ENCODE measurements at regions not wholly inside any gene's neighbourhood (a gene's known extent, or its start where the extent isn't known, plus 50 kb on each side); places are given as distances from the start of the nearest gene placed in this dataset.

DNA sequence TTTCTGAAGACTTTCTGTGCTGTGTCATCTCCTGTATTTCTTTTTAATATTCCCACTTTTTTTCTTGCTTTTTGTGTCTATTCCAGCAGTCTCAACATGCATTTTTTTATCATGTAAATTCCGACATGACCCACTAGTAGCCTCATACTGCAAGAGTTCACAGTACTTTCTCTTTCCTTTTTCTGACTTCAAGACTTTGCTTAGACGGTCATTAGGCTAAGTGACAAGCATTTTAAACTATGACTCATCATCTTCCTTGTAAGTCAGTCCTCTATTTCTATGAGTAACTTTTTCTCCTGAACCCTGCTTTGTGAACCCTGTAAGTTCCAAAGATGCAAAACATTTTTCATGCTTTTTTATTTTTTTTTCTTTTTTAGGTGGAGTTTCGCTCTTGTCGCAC is 381.2 kb downstream of the TXNL1 start:
- peak overlapping the region; percentile 34 to 35 for H3K27ac ChIP-seq (ENCODE audit: low read depth in 1 of 2, low read length in 2 of 2)

GRCh38 chr18:56256659-56257058 is 381.7 kb downstream of the TXNL1 start:
- peaks cover 21% of the 10 kb centered on the region for H3K4me1 Mint-ChIP-seq
- intact Hi-C loops (cut with micrococcal nuclease) = loop anchor here in 1 of 2 donors (5.0 to 10.0 kb wide), 3 partner anchors 201 to 672 kb away; partner anchors contain the start of genes TCF4 and TXNL1
- peak overlapping the region in 1 of 2 donors; percentile 34 for H3K27ac ChIP-seq (ENCODE audit: low read depth in 1 of 2, low read length in 2 of 2)
- no peak overlapping the region for H3K9ac ChIP-seq (ENCODE audit: insufficient read depth, low read length, poor library complexity, severe bottlenecking)
- no peaks in the 10 kb centered on the region for H3K79me2 ChIP-seq (ENCODE audit: insufficient read depth, low read length)
- peak overlapping the region in 1 of 3 experiments; percentile 41 for H3K4me3 ChIP-seq (replicated peaks in 1 of 3; ENCODE audit: low read depth in 2 of 3, low read length in 3 of 3)
- H3K9me3 Mint-ChIP-seq = peaks cover 0 to 6% (median 3%) of the 10 kb centered on the region in 7 donors
- no peak for TF ChIP-seq CTCF (IDR thresholded peaks at IDR 0.05)
- DNase-seq = no peak
- no peaks in the 10 kb centered on the region for H3K9me3 ChIP-seq (replicated peaks in 1 of 2; ENCODE audit: control insufficient read depth in 1 of 2, insufficient read depth in 1 of 2, low read length in 2 of 2)
- no peak overlapping the region for H2AFZ ChIP-seq (ENCODE audit: insufficient read depth, low read depth, low read length, poor library complexity, severe bottlenecking)
- H3K4me1 ChIP-seq (ENCODE audit: control insufficient read depth in 1 of 2, insufficient read depth in 2 of 2, low read length in 2 of 2) = peaks cover 21 to 22% of the 10 kb centered on the region in 2 donors
- no peaks in the 10 kb centered on the region for H3K27me3 ChIP-seq (ENCODE audit: control insufficient read depth in 2 of 2, insufficient read depth in 2 of 2, low read length in 2 of 2)
- no peak overlapping the region for H3K4me3 Mint-ChIP-seq
- H3K36me3 ChIP-seq (replicated peaks in 1 of 2; ENCODE audit: control insufficient read depth in 1 of 2, insufficient read depth in 2 of 2, low read length in 2 of 2) = no peaks in the 10 kb centered on the region
- no peaks in the 10 kb centered on the region for H4K20me1 ChIP-seq (ENCODE audit: insufficient read depth, low read length)
- peak overlapping the region in 5 of 7 donors; percentile 63 to 95 (median 84) for H3K27ac Mint-ChIP-seq
- no peaks in the 10 kb centered on the region for H3K36me3 Mint-ChIP-seq
- WGBS (ENCODE audit: insufficient coverage) = 94% methylated on average over 2 of the region's 6 CpGs
- peak overlapping the region; percentile 43 for H3K4me2 ChIP-seq (replicated peaks; ENCODE audit: extremely low read depth, low read length, poor library complexity, severe bottlenecking)
- peaks cover 0 to 2% (median 0%) of the 10 kb centered on the region in 3 donors for H3K27me3 Mint-ChIP-seq (ENCODE audit: low read depth in 3 of 3)

More for the DNA sequence above, 381.2 kb downstream of the TXNL1 start:
- peak; percentile 65 to 85 (median 75) for DNase-seq
- no peak for TF ChIP-seq CTCF (IDR thresholded peaks at IDR 0.05)
- Histone ChIP-seq H3K9me3 (replicated peaks in 1 of 2; ENCODE audit: control insufficient read depth in 1 of 2, insufficient read depth in 1 of 2, low read length in 2 of 2) (no peaks in the 10 kb centered on the region), H3K4me3 (replicated peaks in 1 of 3; ENCODE audit: low read depth in 2 of 3, low read length in 3 of 3) (peak overlapping the region in 1 of 3 experiments; percentile 41), H3K27me3 (ENCODE audit: control insufficient read depth in 2 of 2, insufficient read depth in 2 of 2, low read length in 2 of 2) (no peaks in the 10 kb centered on the region), H2AFZ (ENCODE audit: insufficient read depth, low read depth, low read length, poor library complexity, severe bottlenecking) (no peak overlapping the region), H4K20me1 (ENCODE audit: insufficient read depth, low read length) (no peaks in the 10 kb centered on the region), H3K79me2 (ENCODE audit: insufficient read depth, low read length) (no peaks in the 10 kb centered on the region), H3K4me1 (ENCODE audit: control insufficient read depth in 1 of 2, insufficient read depth in 2 of 2, low read length in 2 of 2) (peaks cover 21 to 22% of the 10 kb centered on the region in 2 donors), H3K4me2 (replicated peaks; ENCODE audit: extremely low read depth, low read length, poor library complexity, severe bottlenecking) (peak overlapping the region; percentile 43), H3K36me3 (replicated peaks in 1 of 2; ENCODE audit: control insufficient read depth in 1 of 2, insufficient read depth in 2 of 2, low read length in 2 of 2) (no peaks in the 10 kb centered on the region), H3K9ac (ENCODE audit: insufficient read depth, low read length, poor library complexity, severe bottlenecking) (no peak overlapping the region)
- Mint-ChIP-seq H3K27ac (peak overlapping the region; percentile 55 to 95 (median 85)), H3K4me1 (peaks cover 21% of the 10 kb centered on the region), H3K4me3 (peak overlapping the region in 1 of 2 donors; percentile 77), H3K27me3 (ENCODE audit: low read depth in 3 of 3) (peaks cover 0 to 2% (median 0%) of the 10 kb centered on the region in 3 donors), H3K9me3 (peaks cover 0 to 6% (median 3%) of the 10 kb centered on the region in 7 donors), H3K36me3 (no peaks in the 10 kb centered on the region)
- intact Hi-C loops (cut with micrococcal nuclease) = loop anchor here in 1 of 2 donors (5.0 to 10.0 kb wide), 3 partner anchors 200 to 672 kb away; partner anchors contain the start of genes TCF4 and TXNL1
- WGBS (ENCODE audit: insufficient coverage) = 0% methylated on average over 2 of the region's 4 CpGs
